SK-N-SH treated with all-trans-retinoic acid at 6 μM for 48 hours (cell line): ENCODE measurements at regions not wholly inside any gene's neighbourhood (a gene's known extent, or its start where the extent isn't known, plus 50 kb on each side); places are given as distances from the start of the nearest gene placed in this dataset.
A peak's percentile ranks its signal among the peaks of the same experiment; 100 is the strongest.

ENCODE experiments used
- ATAC-seq: fragments of 200-7000 bp; cut with Tn5 transposase; 3 replicates; pipeline ENCODE4 v1.9.1; 2020; ENCODE audit warnings: mild to moderate bottlenecking, moderate library complexity
- ARNTL ChIP-seq: fragments of 450-650 bp; formaldehyde crosslinking; IDR thresholded peaks from 2 replicates; pipeline ENCODE4 v1.5.0; 2020; ENCODE audit warnings: low read depth, mild to moderate bottlenecking, moderate library complexity, borderline replicate concordance
- BACH2 ChIP-seq: fragments of 250-450 bp; sonication (Bioruptor Pico); IDR thresholded peaks from 2 replicates; pipeline ENCODE4 v1.9.0; 2021; ENCODE audit warnings: mild to moderate bottlenecking, borderline replicate concordance
- CSDC2 ChIP-seq: fragments of 250-450 bp; sonication (Bioruptor Pico); IDR thresholded peaks from 2 replicates; pipeline ENCODE4 v1.5.0; 2020; ENCODE audit warnings: mild to moderate bottlenecking, moderate library complexity
- ESRRG ChIP-seq: fragments of 250-450 bp; sonication (Bioruptor Pico); IDR thresholded peaks from 2 replicates; pipeline ENCODE4 v1.6.1; 2021; ENCODE audit warnings: mild to moderate bottlenecking
- GLIS3 ChIP-seq: fragments of 250-450 bp; sonication (Bioruptor Pico); IDR thresholded peaks from 2 replicates; pipeline ENCODE4 v1.5.0; 2020; ENCODE audit warnings: mild to moderate bottlenecking, moderate library complexity
- ISL1 ChIP-seq: fragments of 250-450 bp; sonication (Bioruptor Pico); IDR thresholded peaks from 2 replicates; pipeline ENCODE4 v2.1.2; 2022; ENCODE audit warnings: mild to moderate bottlenecking, moderate library complexity
- OSR1 ChIP-seq: fragments of 250-450 bp; sonication (Bioruptor Pico); IDR thresholded peaks from 2 replicates; pipeline ENCODE4 v1.8.0; 2022; ENCODE audit warnings: moderate library complexity, mild to moderate bottlenecking, inconsistent platforms
- PPARA ChIP-seq: fragments of 250-450 bp; sonication (Bioruptor Pico); IDR thresholded peaks from 2 replicates; pipeline ENCODE4 v1.5.0; 2020; ENCODE audit warnings: mild to moderate bottlenecking, borderline replicate concordance
- RARB ChIP-seq: fragments of 250-450 bp; sonication (Bioruptor Pico); IDR thresholded peaks from 2 replicates; pipeline ENCODE4 v1.8.0; 2021; ENCODE audit warnings: mild to moderate bottlenecking, moderate library complexity
- SNAI2 ChIP-seq: fragments of 250-450 bp; sonication (Bioruptor Pico); IDR thresholded peaks from 2 replicates; pipeline ENCODE4 v1.5.0; 2020; ENCODE audit warnings: mild to moderate bottlenecking, moderate library complexity
- TCF4 ChIP-seq: fragments of 250-450 bp; sonication (Bioruptor Pico); IDR thresholded peaks from 2 replicates; pipeline ENCODE4 v1.8.0; 2021; ENCODE audit warnings: mild to moderate bottlenecking, moderate library complexity, borderline replicate concordance
- TOX ChIP-seq: fragments of 250-450 bp; sonication (Bioruptor Pico); IDR thresholded peaks from 2 replicates; pipeline ENCODE4 v1.8.0; 2021; ENCODE audit warnings: mild to moderate bottlenecking, moderate library complexity, borderline replicate concordance
- ZC3H10 ChIP-seq: fragments of 250-450 bp; sonication (Bioruptor Pico); IDR thresholded peaks from 2 replicates; pipeline ENCODE4 v1.5.1; 2021; ENCODE audit warnings: mild to moderate bottlenecking, moderate library complexity
- ZFP3 ChIP-seq: fragments of 250-450 bp; sonication (Bioruptor Pico); IDR thresholded peaks from 2 replicates; pipeline ENCODE4 v1.5.0; 2020; ENCODE audit warnings: mild to moderate bottlenecking, moderate library complexity
- ZFP30 ChIP-seq: fragments of 450-650 bp; formaldehyde crosslinking; IDR thresholded peaks from 2 replicates; pipeline ENCODE4 v1.5.0; 2022; ENCODE audit warnings: mild to moderate bottlenecking, moderate library complexity
- ZNF565 ChIP-seq: fragments of 450-650 bp; formaldehyde crosslinking; conservative IDR thresholded peaks from 2 replicates; pipeline ENCODE4 v1.5.0; 2020; ENCODE audit warnings: low read depth, mild to moderate bottlenecking, moderate library complexity
- ZNF70 ChIP-seq: fragments of 450-650 bp; formaldehyde crosslinking; IDR thresholded peaks from 2 replicates; pipeline ENCODE4 v1.5.0; 2020; ENCODE audit warnings: mild to moderate bottlenecking, moderate library complexity
- ZNF8 ChIP-seq: fragments of 450-650 bp; formaldehyde crosslinking; IDR thresholded peaks from 2 replicates; pipeline ENCODE4 v1.5.0; 2020; ENCODE audit warnings: mild to moderate bottlenecking, moderate library complexity
- TF ChIP-seq, protein P1 (sequence below): fragments of 250-450 bp; sonication (Bioruptor Pico); IDR thresholded peaks from 2 replicates; pipeline ENCODE4 v1.5.0; 2020; ENCODE audit warnings: mild to moderate bottlenecking, moderate library complexity
- TF ChIP-seq, protein P2 (sequence below): fragments of 250-450 bp; sonication (Bioruptor Pico); IDR thresholded peaks from 2 replicates; pipeline ENCODE4 v1.8.0; 2021; ENCODE audit warnings: low read depth, mild to moderate bottlenecking, moderate library complexity, borderline replicate concordance
- TF ChIP-seq, protein P3 (sequence below): fragments of 250-450 bp; sonication (Bioruptor Pico); IDR thresholded peaks from 2 replicates; pipeline ENCODE4 v1.5.1; 2020; ENCODE audit warnings: low read depth, mild to moderate bottlenecking, moderate library complexity
- TF ChIP-seq, protein P4 (sequence below): fragments of 250-450 bp; sonication (Bioruptor Pico); IDR thresholded peaks from 2 replicates; pipeline ENCODE4 v1.8.0; 2020; ENCODE audit warnings: mild to moderate bottlenecking, moderate library complexity, borderline replicate concordance

DNA sequence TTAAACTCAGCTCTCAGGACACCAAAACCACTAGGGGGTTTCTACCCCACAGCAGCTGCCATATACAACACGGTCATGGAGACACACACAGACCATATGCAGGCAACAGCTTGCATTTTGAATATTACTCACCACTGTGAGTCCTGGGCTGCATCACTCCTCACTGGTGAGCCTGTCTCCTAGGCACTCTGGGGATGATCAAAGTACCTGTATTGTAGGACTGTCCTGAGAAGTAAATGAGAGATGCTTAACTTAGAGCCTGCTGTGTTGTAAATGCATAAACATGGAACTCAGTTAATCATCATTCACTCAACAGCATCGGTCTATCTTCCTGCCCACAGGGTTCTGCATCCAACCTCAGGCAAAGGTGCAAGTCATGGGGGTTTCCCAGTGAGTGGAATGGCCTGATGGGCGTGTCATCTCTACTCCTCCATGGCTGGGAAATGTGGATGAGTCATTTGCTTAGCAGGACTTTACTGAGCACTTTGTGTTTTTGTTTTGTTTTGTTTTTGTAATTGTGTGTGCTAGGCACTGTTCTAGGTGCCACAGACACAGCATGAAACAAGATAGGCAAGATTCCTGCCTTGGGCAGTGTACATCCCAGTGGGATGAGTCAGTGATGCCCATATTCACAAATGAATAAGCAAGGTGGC is 1141.2 kb upstream of the TMEM132C start:
- ATAC-seq = peak; percentile 38; the same call in 2 of the 3 replicates

DNA sequence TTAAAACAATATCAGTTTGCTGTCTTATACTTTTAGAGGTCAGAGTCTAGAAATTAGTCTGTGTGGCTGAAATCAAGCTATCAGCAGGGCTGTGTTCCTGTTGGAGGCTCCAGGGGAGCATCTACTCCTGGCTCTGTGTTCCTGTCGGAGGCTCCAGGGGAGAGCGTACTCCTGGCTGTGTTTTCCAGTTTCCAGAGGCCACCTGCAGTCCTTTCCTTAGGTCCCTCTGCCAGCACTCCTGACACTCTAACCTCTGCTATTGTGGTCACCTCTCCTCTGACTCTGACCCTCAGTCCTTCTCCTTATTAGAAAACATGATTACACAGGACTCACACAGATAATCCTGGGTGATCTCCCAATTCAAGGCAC is 1140.7 kb upstream of the TMEM132C start:
- ATAC-seq = no peak
- TF ChIP-seq ISL1 (CRISPR knock-in tag) = no peak
- TF ChIP-seq, protein P1, sequence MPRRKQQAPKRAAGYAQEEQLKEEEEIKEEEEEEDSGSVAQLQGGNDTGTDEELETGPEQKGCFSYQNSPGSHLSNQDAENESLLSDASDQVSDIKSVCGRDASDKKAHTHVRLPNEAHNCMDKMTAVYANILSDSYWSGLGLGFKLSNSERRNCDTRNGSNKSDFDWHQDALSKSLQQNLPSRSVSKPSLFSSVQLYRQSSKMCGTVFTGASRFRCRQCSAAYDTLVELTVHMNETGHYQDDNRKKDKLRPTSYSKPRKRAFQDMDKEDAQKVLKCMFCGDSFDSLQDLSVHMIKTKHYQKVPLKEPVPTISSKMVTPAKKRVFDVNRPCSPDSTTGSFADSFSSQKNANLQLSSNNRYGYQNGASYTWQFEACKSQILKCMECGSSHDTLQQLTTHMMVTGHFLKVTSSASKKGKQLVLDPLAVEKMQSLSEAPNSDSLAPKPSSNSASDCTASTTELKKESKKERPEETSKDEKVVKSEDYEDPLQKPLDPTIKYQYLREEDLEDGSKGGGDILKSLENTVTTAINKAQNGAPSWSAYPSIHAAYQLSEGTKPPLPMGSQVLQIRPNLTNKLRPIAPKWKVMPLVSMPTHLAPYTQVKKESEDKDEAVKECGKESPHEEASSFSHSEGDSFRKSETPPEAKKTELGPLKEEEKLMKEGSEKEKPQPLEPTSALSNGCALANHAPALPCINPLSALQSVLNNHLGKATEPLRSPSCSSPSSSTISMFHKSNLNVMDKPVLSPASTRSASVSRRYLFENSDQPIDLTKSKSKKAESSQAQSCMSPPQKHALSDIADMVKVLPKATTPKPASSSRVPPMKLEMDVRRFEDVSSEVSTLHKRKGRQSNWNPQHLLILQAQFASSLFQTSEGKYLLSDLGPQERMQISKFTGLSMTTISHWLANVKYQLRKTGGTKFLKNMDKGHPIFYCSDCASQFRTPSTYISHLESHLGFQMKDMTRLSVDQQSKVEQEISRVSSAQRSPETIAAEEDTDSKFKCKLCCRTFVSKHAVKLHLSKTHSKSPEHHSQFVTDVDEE (CRISPR knock-in tag) = no peak
- TF ChIP-seq, protein P2, sequence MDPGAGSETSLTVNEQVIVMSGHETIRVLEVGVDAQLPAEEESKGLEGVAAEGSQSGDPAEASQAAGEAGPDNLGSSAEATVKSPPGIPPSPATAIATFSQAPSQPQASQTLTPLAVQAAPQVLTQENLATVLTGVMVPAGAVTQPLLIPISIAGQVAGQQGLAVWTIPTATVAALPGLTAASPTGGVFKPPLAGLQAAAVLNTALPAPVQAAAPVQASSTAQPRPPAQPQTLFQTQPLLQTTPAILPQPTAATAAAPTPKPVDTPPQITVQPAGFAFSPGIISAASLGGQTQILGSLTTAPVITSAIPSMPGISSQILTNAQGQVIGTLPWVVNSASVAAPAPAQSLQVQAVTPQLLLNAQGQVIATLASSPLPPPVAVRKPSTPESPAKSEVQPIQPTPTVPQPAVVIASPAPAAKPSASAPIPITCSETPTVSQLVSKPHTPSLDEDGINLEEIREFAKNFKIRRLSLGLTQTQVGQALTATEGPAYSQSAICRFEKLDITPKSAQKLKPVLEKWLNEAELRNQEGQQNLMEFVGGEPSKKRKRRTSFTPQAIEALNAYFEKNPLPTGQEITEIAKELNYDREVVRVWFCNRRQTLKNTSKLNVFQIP (CRISPR knock-in tag) = no peak
- TF ChIP-seq ZFP30 (CRISPR knock-in tag) = no peak
- no peak for TF ChIP-seq PPARA (CRISPR knock-in tag)
- TF ChIP-seq TOX (CRISPR knock-in tag) = no peak
- TF ChIP-seq RARB (CRISPR knock-in tag) = no peak
- TF ChIP-seq TCF4 (CRISPR knock-in tag) = no peak
- no peak for TF ChIP-seq ZNF70 (CRISPR knock-in tag)
- no peak for TF ChIP-seq ESRRG (CRISPR knock-in tag)
- TF ChIP-seq ARNTL (CRISPR knock-in tag) = no peak
- TF ChIP-seq ZFP3 = no peak
- no peak for TF ChIP-seq CSDC2 (CRISPR knock-in tag)
- no peak for TF ChIP-seq OSR1 (CRISPR knock-in tag)
- no peak for TF ChIP-seq ZNF8 (CRISPR knock-in tag)
- TF ChIP-seq ZNF565 (CRISPR knock-in tag) = no peak
- TF ChIP-seq GLIS3 (CRISPR knock-in tag) = no peak
- TF ChIP-seq ZC3H10 (CRISPR knock-in tag) = no peak
- no peak for TF ChIP-seq SNAI2
- TF ChIP-seq, all 23 proteins: peak for 0

More for the DNA sequence above, 1141.2 kb upstream of the TMEM132C start:
- TF ChIP-seq OSR1 (CRISPR knock-in tag) (no peak), ISL1 (CRISPR knock-in tag) (no peak), ZFP30 (CRISPR knock-in tag) (no peak), PPARA (CRISPR knock-in tag) (no peak), BACH2 (no peak), GLIS3 (CRISPR knock-in tag) (no peak), TOX (CRISPR knock-in tag) (no peak), CSDC2 (CRISPR knock-in tag) (no peak)
- TF ChIP-seq, protein P3, sequence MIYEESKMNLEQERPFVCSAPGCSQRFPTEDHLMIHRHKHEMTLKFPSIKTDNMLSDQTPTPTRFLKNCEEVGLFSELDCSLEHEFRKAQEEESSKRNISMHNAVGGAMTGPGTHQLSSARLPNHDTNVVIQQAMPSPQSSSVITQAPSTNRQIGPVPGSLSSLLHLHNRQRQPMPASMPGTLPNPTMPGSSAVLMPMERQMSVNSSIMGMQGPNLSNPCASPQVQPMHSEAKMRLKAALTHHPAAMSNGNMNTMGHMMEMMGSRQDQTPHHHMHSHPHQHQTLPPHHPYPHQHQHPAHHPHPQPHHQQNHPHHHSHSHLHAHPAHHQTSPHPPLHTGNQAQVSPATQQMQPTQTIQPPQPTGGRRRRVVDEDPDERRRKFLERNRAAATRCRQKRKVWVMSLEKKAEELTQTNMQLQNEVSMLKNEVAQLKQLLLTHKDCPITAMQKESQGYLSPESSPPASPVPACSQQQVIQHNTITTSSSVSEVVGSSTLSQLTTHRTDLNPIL (CRISPR knock-in tag) = no peak
- TF ChIP-seq, protein P2 (CRISPR knock-in tag) = no peak
- TF ChIP-seq, protein P1 (CRISPR knock-in tag) = no peak
- TF ChIP-seq, protein P4, sequence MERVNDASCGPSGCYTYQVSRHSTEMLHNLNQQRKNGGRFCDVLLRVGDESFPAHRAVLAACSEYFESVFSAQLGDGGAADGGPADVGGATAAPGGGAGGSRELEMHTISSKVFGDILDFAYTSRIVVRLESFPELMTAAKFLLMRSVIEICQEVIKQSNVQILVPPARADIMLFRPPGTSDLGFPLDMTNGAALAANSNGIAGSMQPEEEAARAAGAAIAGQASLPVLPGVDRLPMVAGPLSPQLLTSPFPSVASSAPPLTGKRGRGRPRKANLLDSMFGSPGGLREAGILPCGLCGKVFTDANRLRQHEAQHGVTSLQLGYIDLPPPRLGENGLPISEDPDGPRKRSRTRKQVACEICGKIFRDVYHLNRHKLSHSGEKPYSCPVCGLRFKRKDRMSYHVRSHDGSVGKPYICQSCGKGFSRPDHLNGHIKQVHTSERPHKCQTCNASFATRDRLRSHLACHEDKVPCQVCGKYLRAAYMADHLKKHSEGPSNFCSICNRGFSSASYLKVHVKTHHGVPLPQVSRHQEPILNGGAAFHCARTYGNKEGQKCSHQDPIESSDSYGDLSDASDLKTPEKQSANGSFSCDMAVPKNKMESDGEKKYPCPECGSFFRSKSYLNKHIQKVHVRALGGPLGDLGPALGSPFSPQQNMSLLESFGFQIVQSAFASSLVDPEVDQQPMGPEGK (CRISPR knock-in tag) = no peak
